GM12865 (cell line): ENCODE measurements at regions not wholly inside any gene's neighbourhood (a gene's known extent, or its start where the extent isn't known, plus 50 kb on each side); places are given as distances from the start of the nearest gene placed in this dataset.
"Not testable (repeated sequence)": the region's sequence is repeated elsewhere in the genome, so short reads cannot be mapped to it uniquely, and the experiment has no call there.

Experiments
- DNase-seq: peaks from one replicate; pipeline ENCODE4 v3.0.0; 2010; ENCODE audit warnings: low read depth
- H3K4me3 ChIP-seq: 2 replicates; pipeline ENCODE4 v1.5.1; 2011; ENCODE audit warnings: mild to moderate bottlenecking, low read depth, low read length, control low read depth
- TF ChIP-seq, protein P1 (sequence below): IDR thresholded peaks from 2 replicates; pipeline ENCODE4 v1.5.1; 2011; ENCODE audit warnings: low read length, control low read depth, low read depth, inconsistent platforms; ENCODE audit not compliant: insufficient read depth; ENCODE audit errors: missing control alignments

DNA sequence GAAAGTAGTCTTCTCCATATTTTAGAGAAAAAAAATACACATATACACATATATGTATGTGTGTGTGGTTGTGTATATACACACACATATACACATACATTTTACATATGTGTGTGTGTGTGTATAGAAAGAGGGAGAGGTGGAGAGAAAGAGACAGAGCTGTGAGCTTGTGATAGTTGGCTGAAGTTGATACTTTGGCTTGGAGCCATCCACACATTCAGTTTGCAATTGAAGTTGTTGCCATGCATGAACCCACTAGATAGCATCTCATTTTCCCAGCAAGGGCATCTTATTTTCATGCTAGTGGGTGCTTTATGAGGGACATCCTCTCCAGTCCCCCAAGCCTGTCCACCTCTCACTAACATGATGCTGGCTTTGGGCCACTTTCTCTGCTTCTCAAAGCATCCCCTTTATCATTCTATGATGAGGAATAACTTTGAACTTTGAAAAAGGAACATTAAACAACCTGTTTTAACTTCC lies 228.6 kb downstream of the ZNF621 start:
- H3K4me3 ChIP-seq = no peak overlapping the region
- no peak for DNase-seq

GRCh38 chr3:40753951-40754350 lies 229.2 kb downstream of the ZNF621 start:
- DNase-seq = no peak
- TF ChIP-seq, protein P1, sequence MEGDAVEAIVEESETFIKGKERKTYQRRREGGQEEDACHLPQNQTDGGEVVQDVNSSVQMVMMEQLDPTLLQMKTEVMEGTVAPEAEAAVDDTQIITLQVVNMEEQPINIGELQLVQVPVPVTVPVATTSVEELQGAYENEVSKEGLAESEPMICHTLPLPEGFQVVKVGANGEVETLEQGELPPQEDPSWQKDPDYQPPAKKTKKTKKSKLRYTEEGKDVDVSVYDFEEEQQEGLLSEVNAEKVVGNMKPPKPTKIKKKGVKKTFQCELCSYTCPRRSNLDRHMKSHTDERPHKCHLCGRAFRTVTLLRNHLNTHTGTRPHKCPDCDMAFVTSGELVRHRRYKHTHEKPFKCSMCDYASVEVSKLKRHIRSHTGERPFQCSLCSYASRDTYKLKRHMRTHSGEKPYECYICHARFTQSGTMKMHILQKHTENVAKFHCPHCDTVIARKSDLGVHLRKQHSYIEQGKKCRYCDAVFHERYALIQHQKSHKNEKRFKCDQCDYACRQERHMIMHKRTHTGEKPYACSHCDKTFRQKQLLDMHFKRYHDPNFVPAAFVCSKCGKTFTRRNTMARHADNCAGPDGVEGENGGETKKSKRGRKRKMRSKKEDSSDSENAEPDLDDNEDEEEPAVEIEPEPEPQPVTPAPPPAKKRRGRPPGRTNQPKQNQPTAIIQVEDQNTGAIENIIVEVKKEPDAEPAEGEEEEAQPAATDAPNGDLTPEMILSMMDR = no peak
- no peak overlapping the region for H3K4me3 ChIP-seq

More for the DNA sequence above, 228.6 kb downstream of the ZNF621 start:
- TF ChIP-seq, protein P1 = no peak

DNA sequence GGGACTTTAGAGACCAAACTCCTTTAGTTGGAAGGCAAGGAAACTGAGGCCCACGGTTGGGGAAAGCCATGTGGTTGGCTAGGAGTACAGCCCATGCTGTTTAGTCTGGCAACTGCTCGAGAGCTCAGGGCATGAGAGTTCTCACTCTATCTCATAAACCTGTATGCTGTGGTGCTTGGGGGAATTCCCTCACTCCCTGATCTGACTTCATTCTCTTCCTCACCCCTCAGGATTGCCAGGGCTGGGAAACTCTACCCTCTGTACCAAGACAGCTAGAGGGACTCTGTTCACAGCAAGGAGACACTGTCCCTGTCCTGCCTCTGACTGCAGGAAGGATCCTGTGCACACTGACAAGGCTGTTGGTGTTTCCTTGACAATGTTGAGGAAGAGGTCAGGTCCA lies 230.2 kb downstream of the ZNF621 start:
- TF ChIP-seq, protein P1 = no peak
- no peak overlapping the region for H3K4me3 ChIP-seq
- DNase-seq = peak; percentile 11

- DNase-seq = no peak
- H3K4me3 ChIP-seq = no peak overlapping the region
These were observed 231.7 kb downstream of the ZNF621 start for GRCh38 chr3:40756500-40756899.

GRCh38 chr3:40762771-40763170 lies 238.0 kb downstream of the ZNF621 start:
- not testable (repeated sequence) for H3K4me3 ChIP-seq, DNase-seq

More at GRCh38 chr3:40756500-40756899, 231.7 kb downstream of the ZNF621 start:
- TF ChIP-seq, protein P1 = no peak

- no peak overlapping the region for H3K4me3 ChIP-seq
- DNase-seq = no peak
- TF ChIP-seq, protein P1 = no peak
These were observed 239.0 kb downstream of the ZNF621 start for GRCh38 chr3:40763807-40764206.

DNA sequence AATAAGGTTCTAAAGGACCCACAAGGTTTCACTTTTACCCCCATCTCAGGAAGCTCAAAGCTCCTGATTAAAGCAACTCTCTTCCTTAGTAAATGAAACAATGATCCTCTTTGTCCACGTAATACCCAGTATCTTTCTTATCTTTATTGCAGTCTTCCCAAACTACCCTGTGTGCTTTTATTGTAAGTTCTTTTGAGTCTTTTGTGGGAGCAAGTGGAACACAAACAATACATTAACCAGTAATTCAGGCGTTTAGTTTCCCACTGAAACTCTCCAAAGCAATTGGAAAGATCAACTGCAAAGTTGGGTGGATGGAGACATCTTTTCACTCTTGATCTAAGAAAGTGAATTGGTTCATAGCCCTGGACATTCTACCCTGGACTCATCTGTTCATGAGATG lies 240.0 kb downstream of the ZNF621 start:
- DNase-seq = no peak
- TF ChIP-seq, protein P1 = no peak
- no peak overlapping the region for H3K4me3 ChIP-seq
